SK-N-SH (cell line): ENCODE measurements at regions not wholly inside any gene's neighbourhood (a gene's known extent, or its start where the extent isn't known, plus 50 kb on each side); places are given as distances from the start of the nearest gene placed in this dataset.

ENCODE experiments used
- CTCF ChIA-PET: fragments of 300-600, 350-600 bp; formaldehyde crosslinking; extraction: SDS; loops from one replicate; lab custom pipeline; 2021; lab: Yijun Ruan, JAX
- POLR2A ChIA-PET: fragments of 350-600 bp; sonication (Branson Sonifier 250); formaldehyde crosslinking; extraction: SDS; loops from one replicate; lab custom pipeline; 2020; ENCODE audit warnings: antibody characterized with exemption, inconsistent platforms; lab: Yijun Ruan, JAX
- DNase-seq: peaks from one replicate; pipeline ENCODE4 v3.0.0; 2012
- H2AFZ ChIP-seq: fragments of 200-600 bp; sonication (generic); 2 replicates; pipeline ENCODE4 v1.8.1; 2016; ENCODE audit warnings: antibody characterized with exemption, mild to moderate bottlenecking, low read depth
- H3F3A ChIP-seq: fragments of 200-600 bp; sonication (generic); replicated peaks from 2 replicates; pipeline ENCODE3; 2016; ENCODE audit warnings: antibody characterized with exemption, mild to moderate bottlenecking; ENCODE audit not compliant: insufficient read depth
- H3K27ac ChIP-seq, 2 experiments: fragments of 200-500 bp in 1 of 2; fragments of 200-600 bp in 1 of 2; sonication (Bioruptor generic) in 1 of 2; sonication (generic), shearing (Covaris generic) in 1 of 2; 2 replicates each; pipeline versions ENCODE4 v1.5.1 to v1.6.1; 2014 to 2016; ENCODE audit warnings: low read depth in 2 of 2, inconsistent platforms in 1 of 2, low read length in 1 of 2, mild to moderate bottlenecking in 1 of 2, mixed read lengths in 1 of 2
- H3K27me3 ChIP-seq: fragments of 200-600 bp; sonication (generic), shearing (Covaris generic); 2 replicates; pipeline ENCODE4 v1.6.1; 2016; ENCODE audit warnings: mixed run types; ENCODE audit not compliant: insufficient read depth
- H3K36me3 ChIP-seq, 2 experiments: fragments of 200-500 bp in 1 of 2; fragments of 200-600 bp in 1 of 2; sonication (Bioruptor generic) in 1 of 2; sonication (generic) in 1 of 2; replicated peaks in 1 of 2; 2 replicates each; pipeline versions ENCODE3 to v1.5.1; 2014 to 2016; ENCODE audit warnings: low read length in 1 of 2, mild to moderate bottlenecking in 1 of 2; ENCODE audit not compliant: insufficient read depth in 2 of 2, control insufficient read depth in 1 of 2
- H3K4me1 ChIP-seq, 2 experiments: fragments of 200-500 bp in 1 of 2; fragments of 200-600 bp in 1 of 2; sonication (Bioruptor generic) in 1 of 2; sonication (generic), shearing (Covaris generic) in 1 of 2; 2 replicates each; pipeline versions ENCODE4 v1.5.1 to v1.6.1; 2014 to 2016; ENCODE audit warnings: low read depth in 1 of 2, low read length in 1 of 2, mixed run types in 1 of 2; ENCODE audit not compliant: insufficient read depth in 2 of 2, control insufficient read depth in 1 of 2
- H3K4me2 ChIP-seq: fragments of 200-600 bp; sonication (generic), shearing (Covaris generic); 2 replicates; pipeline ENCODE4 v1.6.1; 2017; ENCODE audit warnings: mixed run types
- H3K4me3 ChIP-seq, 2 experiments: fragments of 200-500 bp in 1 of 2; fragments of 200-600 bp in 1 of 2; sonication (Bioruptor generic) in 1 of 2; sonication (generic), shearing (Covaris generic) in 1 of 2; 2 replicates each; pipeline versions ENCODE4 v1.5.1 to v1.8.1; 2014 to 2016; ENCODE audit warnings: low read depth in 2 of 2, inconsistent platforms in 1 of 2, low read length in 1 of 2, mild to moderate bottlenecking in 1 of 2, mixed read lengths in 1 of 2, moderate library complexity in 1 of 2
- H3K79me2 ChIP-seq: fragments of 200-600 bp; sonication (generic); 2 replicates; pipeline ENCODE4 v1.8.1; 2017; ENCODE audit warnings: mild to moderate bottlenecking; ENCODE audit not compliant: insufficient read depth
- H3K9ac ChIP-seq: fragments of 200-600 bp; sonication (generic); 2 replicates; pipeline ENCODE4 v1.6.1; 2017; ENCODE audit warnings: mixed run types
- H3K9me2 ChIP-seq: fragments of 200-600 bp; sonication (generic); 2 replicates; pipeline ENCODE4 v1.6.1; 2017; ENCODE audit warnings: mixed run types
- H3K9me3 ChIP-seq: fragments of 200-600 bp; sonication (generic); 2 replicates; pipeline ENCODE4 v1.6.1; 2017; ENCODE audit warnings: mixed run types, mild to moderate bottlenecking, moderate library complexity
- H4K20me1 ChIP-seq: fragments of 200-600 bp; sonication (generic); 2 replicates; pipeline ENCODE4 v1.6.1; 2017; ENCODE audit warnings: mild to moderate bottlenecking, mixed run types; ENCODE audit not compliant: insufficient read depth
- CHD2 ChIP-seq: fragments of 150-350 bp; IDR thresholded peaks from 2 replicates; pipeline ENCODE4 v1.6.1; 2018; ENCODE audit warnings: low read length; ENCODE audit not compliant: partially characterized antibody
- CTCF ChIP-seq: fragments of 200-600 bp; sonication (generic); IDR thresholded peaks from 2 replicates; pipeline ENCODE4 v1.6.1; 2017; ENCODE audit warnings: antibody characterized with exemption, mild to moderate bottlenecking, moderate library complexity
- EZH2phosphoT487 ChIP-seq: fragments of 200-600 bp; sonication (generic); IDR thresholded peaks from 2 replicates; pipeline ENCODE4 v1.6.1; 2017; ENCODE audit warnings: low read depth, mixed run types, mild to moderate bottlenecking, antibody characterized with exemption, moderate library complexity, borderline replicate concordance
- FOXJ3 ChIP-seq: sonication (generic); formaldehyde crosslinking; IDR thresholded peaks from 2 replicates; pipeline ENCODE4 v1.5.1; 2020; ENCODE audit warnings: mild to moderate bottlenecking, missing genetic modification reagents
- GABPA ChIP-seq: IDR thresholded peaks from 2 replicates; pipeline ENCODE4 v1.4.0; 2012; ENCODE audit warnings: low read depth, mild to moderate bottlenecking
- IRF3 ChIP-seq: fragments of 150-350 bp; IDR thresholded peaks from 2 replicates; pipeline ENCODE4 v1.6.1; 2016; ENCODE audit warnings: mild to moderate bottlenecking, low read depth, low read length
- MXI1 ChIP-seq: IDR thresholded peaks from 2 replicates; pipeline ENCODE4 v1.6.1; 2012; ENCODE audit warnings: mild to moderate bottlenecking, low read depth, low read length, improper control_type of control experiment
- PBX3 ChIP-seq: IDR thresholded peaks from 2 replicates; pipeline ENCODE4; 2012
- RAD21 ChIP-seq: IDR thresholded peaks from 2 replicates; pipeline ENCODE4 v1.6.1; 2012; ENCODE audit warnings: mild to moderate bottlenecking, low read length
- RCOR1 ChIP-seq: fragments of 150-350 bp; IDR thresholded peaks from 2 replicates; pipeline ENCODE4 v1.6.1; 2017; ENCODE audit warnings: antibody characterized with exemption, low read length
- REST ChIP-seq: IDR thresholded peaks from 2 replicates; pipeline ENCODE4 v1.6.1; 2012; ENCODE audit warnings: mild to moderate bottlenecking, low read depth, low read length, moderate library complexity
- RFX5 ChIP-seq: IDR thresholded peaks from 2 replicates; pipeline ENCODE4 v1.6.1; 2012; ENCODE audit warnings: mild to moderate bottlenecking, improper control_type of control experiment, low read length
- RXRA ChIP-seq: IDR thresholded peaks from 2 replicates; pipeline ENCODE4 v1.4.0; 2012; ENCODE audit warnings: low read depth, mild to moderate bottlenecking, borderline replicate concordance
- TAF1 ChIP-seq: IDR thresholded peaks from 2 replicates; pipeline ENCODE4 v1.6.1; 2012; ENCODE audit warnings: low read depth, mild to moderate bottlenecking, low read length, moderate library complexity, borderline replicate concordance
- TCF12 ChIP-seq: IDR thresholded peaks from 2 replicates; pipeline ENCODE4 v1.4.0; 2012
- YY1 ChIP-seq: IDR thresholded peaks from 2 replicates; pipeline ENCODE4 v1.4.0; 2012; ENCODE audit warnings: low read depth, mild to moderate bottlenecking
- ZBTB33 ChIP-seq: IDR thresholded peaks from 2 replicates; pipeline ENCODE4 v1.4.0; 2012; ENCODE audit warnings: low read depth, borderline replicate concordance
- WGBS: methylation state at CpG from one replicate; pipeline ENCODE4 v1.1.6; 2017; ENCODE audit warnings: low lambda C conversion rate; 5-methylcytosine and 5-hydroxymethylcytosine counted together

GRCh38 chr18:7512990-7513389, 54.1 kb upstream of the PTPRM start:
- Histone ChIP-seq H2AFZ (no peak overlapping the region), H3K9ac (no peak overlapping the region), H3K4me1 (peaks cover 0 to 17% of the 10 kb centered on the region in 2 experiments; a peak in 2 of 4 replicates), H4K20me1 (no peaks in the 10 kb centered on the region), H3K9me3 (no peaks in the 10 kb centered on the region), H3K4me2 (no peak overlapping the region), H3K4me3 (no peak overlapping the region), H3K9me2 (no peaks in the 10 kb centered on the region), H3K36me3 (no peaks in the 10 kb centered on the region), H3F3A (no peaks in the 10 kb centered on the region), H3K79me2 (no peaks in the 10 kb centered on the region), H3K27ac (no peak overlapping the region), H3K27me3 (no peaks in the 10 kb centered on the region)
- TF ChIP-seq PBX3 (no peak), MXI1 (no peak), ZBTB33 (no peak), GABPA (no peak), IRF3 (no peak), TAF1 (no peak), RXRA (no peak), TCF12 (no peak), FOXJ3 (CRISPR knock-in tag) (no peak), YY1 (no peak), EZH2phosphoT487 (no peak), CHD2 (no peak), RCOR1 (no peak), CTCF (no peak), RFX5 (no peak), REST (no peak), RAD21 (no peak)
- DNase-seq: no peak
- WGBS: 23% methylated on average over 3 of the region's 3 CpGs
- CTCF ChIA-PET: interaction anchor here (0.6 kb wide), 1 partner anchor 241 kb away, joined by 4 read pairs; no protein-coding TSS in a partner anchor
- POLR2A ChIA-PET: no interaction called here
